ENCODE measurements at regions not wholly inside any gene's neighbourhood (a gene's known extent, or its start where the extent isn't known, plus 50 kb on each side); places are given as distances from the start of the nearest gene placed in this dataset.

- TF ChIP-seq EP300 (IDR thresholded peaks at IDR 0.05) (no peak), POLR2A (IDR thresholded peaks at IDR 0.05) (no peak)
- TF ChIP-seq, protein P1, sequence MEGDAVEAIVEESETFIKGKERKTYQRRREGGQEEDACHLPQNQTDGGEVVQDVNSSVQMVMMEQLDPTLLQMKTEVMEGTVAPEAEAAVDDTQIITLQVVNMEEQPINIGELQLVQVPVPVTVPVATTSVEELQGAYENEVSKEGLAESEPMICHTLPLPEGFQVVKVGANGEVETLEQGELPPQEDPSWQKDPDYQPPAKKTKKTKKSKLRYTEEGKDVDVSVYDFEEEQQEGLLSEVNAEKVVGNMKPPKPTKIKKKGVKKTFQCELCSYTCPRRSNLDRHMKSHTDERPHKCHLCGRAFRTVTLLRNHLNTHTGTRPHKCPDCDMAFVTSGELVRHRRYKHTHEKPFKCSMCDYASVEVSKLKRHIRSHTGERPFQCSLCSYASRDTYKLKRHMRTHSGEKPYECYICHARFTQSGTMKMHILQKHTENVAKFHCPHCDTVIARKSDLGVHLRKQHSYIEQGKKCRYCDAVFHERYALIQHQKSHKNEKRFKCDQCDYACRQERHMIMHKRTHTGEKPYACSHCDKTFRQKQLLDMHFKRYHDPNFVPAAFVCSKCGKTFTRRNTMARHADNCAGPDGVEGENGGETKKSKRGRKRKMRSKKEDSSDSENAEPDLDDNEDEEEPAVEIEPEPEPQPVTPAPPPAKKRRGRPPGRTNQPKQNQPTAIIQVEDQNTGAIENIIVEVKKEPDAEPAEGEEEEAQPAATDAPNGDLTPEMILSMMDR (IDR thresholded peaks at IDR 0.05), result no peak
These were observed 69.3 kb upstream of the NKX1-1 start for GRCh38 chr4:1475277-1476139.
